Right lung (tissue), 2 donors: ENCODE measurements at regions not wholly inside any gene's neighbourhood (a gene's known extent, or its start where the extent isn't known, plus 50 kb on each side); places are given as distances from the start of the nearest gene placed in this dataset.

ENCODE experiments used
- DNase-seq, 2 donors: peaks; one replicate each; pipeline ENCODE4 v3.0.0-alpha.2; 2013

DNA sequence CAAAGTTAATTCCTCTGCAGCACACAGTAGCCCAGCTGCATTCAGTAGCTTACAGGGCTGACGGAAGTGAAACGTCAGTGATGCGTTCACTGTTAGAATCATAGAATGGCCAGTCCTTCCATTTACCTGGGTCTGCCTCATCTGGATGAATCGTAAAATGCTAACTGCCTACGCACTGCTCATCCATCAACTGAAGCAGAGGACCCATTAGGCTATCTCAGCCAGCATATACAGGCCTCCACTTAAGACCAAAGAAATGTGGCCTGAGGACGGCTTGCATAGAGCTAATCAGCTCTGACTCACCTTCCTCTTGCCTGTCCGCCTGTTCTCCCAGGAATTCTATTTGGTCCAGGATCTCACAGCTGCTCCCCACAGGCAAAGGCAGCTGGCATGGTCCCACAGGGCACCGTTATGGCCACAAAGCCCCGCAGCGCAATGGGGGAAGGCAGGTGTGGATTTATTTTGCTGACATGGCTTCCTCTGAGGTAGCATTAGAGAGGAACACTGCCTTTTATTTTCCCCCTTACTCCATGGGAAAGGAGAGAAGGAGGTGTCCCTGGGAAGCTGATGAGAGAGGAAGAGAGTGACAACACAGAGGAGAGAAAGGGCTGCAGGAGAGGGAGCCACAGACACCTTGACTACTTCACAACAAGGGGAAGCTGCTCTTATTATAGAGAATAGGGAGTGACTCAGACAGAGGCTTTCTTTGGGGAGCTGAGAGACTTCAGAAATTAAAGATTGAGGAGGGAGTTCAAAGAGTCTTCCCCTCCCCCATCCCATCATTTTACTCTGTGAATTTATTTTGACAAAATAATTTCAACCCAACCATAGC is 177.6 kb downstream of the HHIPL2 start:
- no peak for DNase-seq

- DNase-seq: no peak
Observed at GRCh38 chr1:222369148-222369547, 178.8 kb downstream of the HHIPL2 start.

- no peak for DNase-seq
Observed at GRCh38 chr1:222358100-222358499, 189.8 kb downstream of the HHIPL2 start.

DNA sequence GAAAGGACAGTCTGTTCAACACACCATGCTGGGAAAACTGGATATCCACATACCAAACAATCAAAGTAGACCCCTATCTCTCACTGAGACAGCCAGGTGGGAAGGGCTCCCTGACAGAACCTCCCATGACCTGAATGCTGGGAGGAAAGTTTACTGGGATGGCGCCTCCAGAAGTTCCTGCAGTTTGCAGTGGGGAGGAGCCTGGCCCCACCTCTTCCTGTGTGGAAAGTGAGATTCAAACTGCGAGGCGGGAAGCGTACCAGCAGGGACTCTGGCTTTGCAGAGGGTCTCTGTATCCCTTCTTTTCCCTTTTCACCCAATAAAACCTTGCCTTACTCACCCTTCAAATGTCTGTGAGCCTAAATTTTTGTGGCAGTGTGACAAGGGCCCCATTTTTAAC is 190.7 kb downstream of the HHIPL2 start:
- DNase-seq: no peak

DNA sequence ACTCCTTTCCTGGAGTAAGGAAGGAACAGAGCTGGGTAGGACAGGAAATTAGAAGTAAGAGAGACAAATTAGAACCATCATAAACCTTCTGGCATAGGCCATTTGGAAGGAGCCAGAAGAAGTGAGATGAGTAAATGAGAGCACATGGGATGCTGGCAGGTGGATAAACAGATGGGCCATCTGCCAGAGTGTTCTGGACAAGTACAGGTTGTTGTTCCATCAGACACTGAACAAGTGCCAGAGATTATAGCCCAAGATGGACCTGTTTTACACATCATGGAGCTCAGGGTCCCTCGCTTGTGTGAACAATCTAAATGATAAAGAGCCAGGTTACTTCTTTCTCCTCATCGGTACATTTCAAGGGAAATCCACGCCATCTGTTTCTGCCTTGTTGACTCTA is 200.3 kb downstream of the HHIPL2 start:
- no peak for DNase-seq

- DNase-seq: no peak
Observed at GRCh38 chr1:222346955-222347354, 200.9 kb downstream of the HHIPL2 start.

DNA sequence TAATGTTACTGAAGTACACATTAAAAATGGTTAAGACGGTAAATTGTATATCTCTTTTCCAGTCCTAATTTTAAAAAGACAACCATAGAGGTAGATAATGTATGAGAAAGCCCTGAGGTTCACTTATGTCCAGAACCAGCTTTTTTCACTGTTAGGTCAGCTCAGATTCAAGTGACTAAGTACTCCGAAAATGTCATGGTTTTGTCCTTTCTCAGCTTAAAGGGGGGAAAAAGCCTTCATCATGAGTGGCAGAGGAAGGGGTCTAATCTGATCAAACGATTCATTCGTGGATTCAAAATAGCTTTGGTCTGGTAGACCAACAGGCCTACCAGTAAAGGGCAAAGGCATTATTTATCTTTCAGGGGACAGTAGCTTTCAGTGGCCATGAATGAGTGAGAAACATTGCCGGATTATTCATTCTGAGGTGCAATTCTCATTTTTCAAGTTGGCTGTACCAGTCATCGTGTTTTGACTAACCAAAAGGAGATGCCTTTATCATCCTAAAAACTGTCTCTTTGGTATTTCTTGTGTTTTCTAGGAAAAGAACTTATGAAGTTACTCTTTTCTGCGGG is 208.4 kb downstream of the HHIPL2 start:
- no peak for DNase-seq

DNA sequence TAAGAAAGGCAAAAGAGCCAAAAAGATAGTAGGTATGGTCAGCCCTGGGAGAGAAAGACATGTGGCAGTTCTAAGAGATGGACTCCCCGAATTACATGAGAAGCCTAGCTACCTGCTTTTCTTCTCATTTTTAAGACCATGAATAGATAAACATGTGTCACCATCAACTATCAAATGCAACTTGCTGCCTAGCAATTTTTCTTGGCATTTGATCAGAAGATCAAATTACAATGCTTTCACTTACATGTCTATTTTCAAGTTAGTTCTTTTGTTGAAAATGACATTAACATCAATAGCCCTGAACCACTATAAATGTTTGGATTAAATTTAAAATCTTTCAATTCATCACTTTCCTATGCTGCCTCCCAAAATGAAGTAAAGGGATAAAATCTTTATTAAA is 212.3 kb downstream of the HHIPL2 start:
- no peak for DNase-seq

DNA sequence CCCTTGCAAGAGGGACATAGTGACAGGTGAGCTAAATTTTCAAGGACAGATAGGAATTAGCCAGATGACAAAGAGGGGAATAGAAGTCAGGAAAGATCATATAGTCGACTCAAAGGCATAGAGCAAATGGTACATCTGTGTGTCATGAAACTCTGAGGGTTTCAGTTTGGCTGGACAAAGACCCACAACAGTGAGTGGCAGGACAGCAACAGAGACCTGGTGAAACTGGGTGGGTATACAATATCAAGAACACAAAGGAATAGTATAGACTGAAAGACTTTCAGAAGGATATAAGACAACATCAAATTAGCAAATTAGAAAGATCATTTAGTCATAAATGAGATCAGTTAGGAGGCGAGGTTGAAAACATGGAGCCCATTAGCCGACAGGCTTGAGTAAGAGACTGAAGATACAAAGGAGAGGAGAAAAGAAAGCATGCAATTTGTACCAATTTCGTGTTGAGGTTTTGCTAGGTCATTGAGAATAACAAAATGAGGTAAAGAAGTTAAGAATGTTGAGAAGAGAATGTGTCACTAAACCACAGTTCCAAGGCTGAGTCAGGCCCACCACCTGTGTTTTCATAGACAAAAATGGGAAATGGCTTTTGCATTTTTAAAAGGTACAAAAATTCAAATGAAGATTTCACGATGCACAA is 213.8 kb downstream of the HHIPL2 start:
- DNase-seq: no peak

DNA sequence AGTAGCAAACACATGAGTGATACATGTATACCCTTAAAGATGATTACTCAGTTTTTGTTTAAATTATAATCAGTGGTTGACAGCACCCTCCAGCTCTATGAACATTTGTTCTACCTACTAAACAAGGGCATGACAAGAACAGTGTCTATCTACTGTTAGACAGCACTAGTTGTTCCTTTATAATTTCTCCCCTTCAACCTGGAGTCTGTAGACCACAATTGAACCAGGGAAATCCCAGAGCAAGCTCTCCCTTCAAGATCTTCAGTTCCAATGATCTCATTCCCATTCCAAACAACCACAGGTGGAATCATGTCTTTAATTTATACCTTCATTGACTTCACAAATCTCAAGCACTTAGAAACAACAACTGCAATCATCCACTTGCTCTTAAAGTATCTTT is 216.1 kb downstream of the HHIPL2 start:
- no peak for DNase-seq

GRCh38 chr1:222331340-222331739 is 216.6 kb downstream of the HHIPL2 start:
- DNase-seq: no peak

GRCh38 chr1:222329493-222330045 is 218.3 kb downstream of the HHIPL2 start:
- no peak for DNase-seq

- no peak for DNase-seq
Observed at GRCh38 chr1:222326710-222327036, 221.2 kb downstream of the HHIPL2 start.

DNA sequence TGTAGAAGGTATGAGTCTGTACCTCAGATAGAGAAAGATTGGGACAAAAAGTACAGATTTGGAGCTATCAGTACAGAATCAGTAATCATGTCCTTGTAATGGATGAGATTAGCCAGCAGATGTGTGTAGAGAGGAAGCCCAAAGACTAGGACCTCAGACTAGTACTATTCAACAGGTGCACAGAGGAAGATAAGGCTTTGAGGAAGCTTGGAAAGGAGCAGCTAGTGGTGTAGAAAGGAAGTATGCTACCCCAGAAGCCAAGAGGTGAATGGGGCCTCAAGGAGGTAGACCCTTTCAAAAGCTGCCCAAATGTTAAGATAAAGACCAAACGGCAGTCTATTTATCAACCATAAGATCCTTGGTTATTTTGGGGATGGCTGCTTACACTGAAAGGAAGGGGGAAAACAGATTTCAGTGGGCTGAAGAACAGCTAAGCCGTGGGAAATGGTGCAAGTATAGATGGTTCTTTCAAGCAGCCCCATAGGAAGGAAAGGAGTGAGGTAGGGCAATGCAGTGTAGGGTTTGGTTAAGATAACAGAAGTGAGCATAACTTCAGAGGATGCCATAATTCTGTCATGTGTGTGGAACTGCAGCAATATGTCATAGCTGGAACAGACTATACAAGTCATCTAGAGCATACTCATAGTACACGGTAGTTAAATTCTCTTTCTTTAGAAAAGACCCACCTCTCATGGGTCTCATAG is 221.7 kb downstream of the HHIPL2 start:
- no peak for DNase-seq

GRCh38 chr1:222325506-222325905 is 222.4 kb downstream of the HHIPL2 start:
- no peak for DNase-seq

DNA sequence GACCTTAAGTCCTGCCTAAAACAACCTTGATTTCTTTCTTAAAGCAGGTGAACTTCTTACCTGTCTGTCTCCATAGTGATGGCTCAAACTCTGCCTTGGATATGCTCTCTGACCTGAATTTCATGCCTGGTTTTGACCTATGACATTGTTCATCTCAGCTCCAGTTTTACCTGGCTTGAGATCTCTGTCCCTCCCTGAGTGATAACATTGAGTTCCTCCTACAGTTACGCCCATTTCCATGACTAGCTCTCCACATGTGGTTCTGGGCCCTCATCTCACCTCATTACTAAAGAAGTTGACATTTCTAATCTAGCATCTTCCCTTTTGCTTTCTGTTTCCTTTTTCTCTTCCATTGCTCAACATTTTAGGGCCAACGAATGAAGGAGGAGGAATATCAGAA is 233.1 kb downstream of the HHIPL2 start:
- DNase-seq: no peak

DNA sequence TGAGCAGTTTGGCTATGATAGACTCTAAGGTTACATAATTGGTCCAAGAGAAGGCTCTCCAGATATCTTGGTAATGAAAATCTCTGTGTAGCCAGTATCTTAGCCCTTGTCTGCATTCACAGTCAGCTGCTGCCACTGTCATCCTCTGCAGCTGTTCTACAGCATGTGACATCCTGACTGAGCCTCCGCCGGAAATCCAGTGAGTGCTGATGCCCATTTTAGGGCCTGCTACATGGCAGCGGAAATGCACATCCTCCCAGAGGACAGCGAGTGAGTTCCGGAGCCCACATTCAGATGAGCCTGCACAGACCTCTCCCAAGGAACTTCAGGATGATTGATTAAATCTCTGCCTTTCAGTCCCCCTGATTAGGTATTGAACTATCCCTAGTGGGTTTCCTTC is 237.1 kb downstream of the HHIPL2 start:
- DNase-seq: peak; percentile 11 to 35

- DNase-seq: no peak
Observed at GRCh38 chr1:222307621-222308020, 240.3 kb downstream of the HHIPL2 start.

DNA sequence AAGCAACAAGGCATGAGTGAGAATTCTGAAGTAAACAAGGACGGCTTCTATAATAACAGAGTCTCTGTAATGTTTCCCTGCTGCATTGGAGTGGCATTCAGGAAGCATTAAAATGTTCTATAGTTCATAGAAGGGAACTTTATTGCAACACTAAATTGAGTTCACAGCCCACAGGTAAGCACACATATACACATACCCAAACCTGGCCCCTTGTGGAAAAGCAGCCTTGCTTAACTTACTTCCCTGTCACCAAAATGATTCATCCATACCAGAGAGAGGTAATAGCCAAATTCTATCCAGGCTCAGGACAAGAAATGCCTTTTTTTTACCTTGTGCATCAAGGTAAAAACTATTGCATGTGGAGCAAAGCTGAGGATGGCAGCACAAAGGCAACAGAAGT is 241.4 kb downstream of the HHIPL2 start:
- DNase-seq: no peak

DNA sequence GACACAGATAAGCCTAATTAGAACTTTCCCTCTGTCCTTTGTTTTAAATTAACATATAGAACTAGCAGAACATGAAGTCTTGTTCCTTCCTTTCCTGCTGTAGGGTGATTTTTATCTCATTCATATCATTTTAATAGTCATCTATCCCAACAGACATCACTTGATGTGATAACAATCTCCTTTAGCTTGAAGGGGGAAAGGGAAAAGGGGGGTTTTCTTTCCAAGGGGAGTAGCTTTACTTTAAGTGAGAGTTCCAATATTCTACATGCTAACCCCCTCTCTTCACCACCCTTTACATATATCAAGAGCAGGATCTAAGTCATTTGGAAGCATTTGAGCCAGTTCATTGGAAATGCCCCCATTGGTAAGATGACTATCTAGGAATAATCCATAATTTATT is 241.9 kb downstream of the HHIPL2 start:
- DNase-seq: no peak

DNA sequence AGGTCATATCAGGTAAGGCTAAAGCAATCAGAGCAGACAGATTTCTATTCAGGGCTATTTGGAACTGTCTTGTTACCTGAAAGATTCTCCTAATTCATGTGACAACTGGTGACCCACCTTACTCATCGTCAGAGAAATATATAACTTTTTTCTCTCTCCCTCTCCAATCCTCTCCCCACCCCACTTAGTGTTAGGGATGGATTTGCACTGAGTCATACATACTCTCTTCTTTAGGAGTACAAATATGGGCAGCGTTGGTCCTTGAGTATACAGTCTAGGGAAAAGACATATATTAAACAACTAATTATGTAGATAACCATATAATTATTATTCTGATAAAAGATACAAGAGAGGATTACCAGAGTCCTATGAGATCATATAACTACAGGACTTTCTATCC is 246.3 kb downstream of the HHIPL2 start:
- DNase-seq: no peak

- no peak for DNase-seq
Observed at GRCh38 chr1:222299524-222299923, 248.4 kb downstream of the HHIPL2 start.
